Thyroid gland (tissue), 4 donors: ENCODE measurements at regions not wholly inside any gene's neighbourhood (a gene's known extent, or its start where the extent isn't known, plus 50 kb on each side); places are given as distances from the start of the nearest gene placed in this dataset.

Source experiments
- POLR2A ChIP-seq, 2 donors: fragments of 450-650 bp; IDR thresholded peaks; one replicate each; pipeline ENCODE4 v1.6.1; 2017; ENCODE audit warnings: antibody characterized with exemption in 2 of 2, mild to moderate bottlenecking in 2 of 2, moderate library complexity in 1 of 2
- TF ChIP-seq, protein P1 (sequence below), 6 experiments: fragments of 200-600 bp in 3 of 6; fragments of 450-650 bp in 3 of 6; sonication (generic) in 3 of 6; IDR thresholded peaks; one replicate each; pipeline ENCODE4 v1.5.1; 2016 to 2019; ENCODE audit warnings: antibody characterized with exemption in 6 of 6, mild to moderate bottlenecking in 2 of 6, inconsistent platforms in 1 of 6, moderate library complexity in 1 of 6

DNA sequence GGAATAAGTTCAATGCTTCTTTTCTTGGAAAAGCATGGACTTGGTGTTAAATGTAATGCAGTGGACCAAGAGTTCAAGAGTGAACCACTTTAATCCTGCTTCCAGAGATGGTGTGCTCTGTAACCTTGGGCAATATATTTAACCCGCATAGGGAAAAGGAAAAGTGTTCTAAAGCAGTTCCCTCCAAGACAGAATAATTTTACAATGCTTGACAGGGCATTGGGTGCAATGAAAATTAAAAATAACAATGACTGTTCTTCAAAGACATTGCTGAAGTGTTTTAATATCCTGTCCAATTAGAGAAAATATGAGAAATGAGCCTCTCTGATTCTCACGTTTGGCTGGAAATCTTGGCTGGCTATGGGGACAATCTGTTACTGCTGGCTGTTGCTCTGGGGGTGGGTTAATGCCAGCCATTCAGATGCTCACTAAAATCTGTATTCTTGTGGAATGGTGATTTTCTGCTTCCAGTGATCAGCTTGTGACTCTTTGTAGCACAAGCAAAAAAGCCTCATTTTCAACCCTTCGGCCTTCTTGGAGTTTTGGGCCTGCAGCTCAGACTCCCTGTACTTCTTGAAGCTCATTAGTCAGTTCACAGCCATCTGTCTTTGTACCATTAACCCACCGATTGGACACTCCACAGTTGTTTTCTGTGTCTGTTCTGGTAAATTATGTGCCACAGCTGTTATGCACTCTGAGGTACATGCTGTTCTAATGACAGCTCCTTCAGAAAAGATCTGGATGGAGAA, 310.6 kb downstream of the LMO7 start:
- no peak for TF ChIP-seq POLR2A (IDR thresholded peaks at IDR 0.05)
- TF ChIP-seq, protein P1, sequence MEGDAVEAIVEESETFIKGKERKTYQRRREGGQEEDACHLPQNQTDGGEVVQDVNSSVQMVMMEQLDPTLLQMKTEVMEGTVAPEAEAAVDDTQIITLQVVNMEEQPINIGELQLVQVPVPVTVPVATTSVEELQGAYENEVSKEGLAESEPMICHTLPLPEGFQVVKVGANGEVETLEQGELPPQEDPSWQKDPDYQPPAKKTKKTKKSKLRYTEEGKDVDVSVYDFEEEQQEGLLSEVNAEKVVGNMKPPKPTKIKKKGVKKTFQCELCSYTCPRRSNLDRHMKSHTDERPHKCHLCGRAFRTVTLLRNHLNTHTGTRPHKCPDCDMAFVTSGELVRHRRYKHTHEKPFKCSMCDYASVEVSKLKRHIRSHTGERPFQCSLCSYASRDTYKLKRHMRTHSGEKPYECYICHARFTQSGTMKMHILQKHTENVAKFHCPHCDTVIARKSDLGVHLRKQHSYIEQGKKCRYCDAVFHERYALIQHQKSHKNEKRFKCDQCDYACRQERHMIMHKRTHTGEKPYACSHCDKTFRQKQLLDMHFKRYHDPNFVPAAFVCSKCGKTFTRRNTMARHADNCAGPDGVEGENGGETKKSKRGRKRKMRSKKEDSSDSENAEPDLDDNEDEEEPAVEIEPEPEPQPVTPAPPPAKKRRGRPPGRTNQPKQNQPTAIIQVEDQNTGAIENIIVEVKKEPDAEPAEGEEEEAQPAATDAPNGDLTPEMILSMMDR (IDR thresholded peaks at IDR 0.05): no peak
